Psoas muscle (tissue), 7 donors: ENCODE measurements at regions not wholly inside any gene's neighbourhood (a gene's known extent, or its start where the extent isn't known, plus 50 kb on each side); places are given as distances from the start of the nearest gene placed in this dataset.

Source experiments
- ATAC-seq, 4 donors: fragments of 200-7000 bp; cut with Tn5 transposase; one replicate each; pipeline ENCODE4 v1.9.1; 2020; ENCODE audit warnings: moderate library complexity in 3 of 4, mild to moderate bottlenecking in 2 of 4
- DNase-seq, 2 donors: peaks; one replicate each; pipeline ENCODE4 v3.0.0-alpha.2; 2020
- H3K27ac ChIP-seq: fragments of 200-600 bp; one replicate; pipeline ENCODE4 v1.8.0; 2022
- H3K27me3 ChIP-seq, 3 donors: fragments of 200-600 bp in 1 of 3; one replicate each; pipeline versions ENCODE4 v1.6.1 to v1.8.0; 2013 to 2022; ENCODE audit warnings: low read length in 2 of 3, mild to moderate bottlenecking in 2 of 3, moderate library complexity in 1 of 3; ENCODE audit not compliant: insufficient read depth in 3 of 3
- H3K36me3 ChIP-seq, 2 donors: fragments of 200-600 bp in 1 of 2; one replicate each; pipeline versions ENCODE4 v1.6.1 to v1.8.0; 2013 to 2022; ENCODE audit warnings: low read depth in 1 of 2, mild to moderate bottlenecking in 1 of 2, moderate library complexity in 1 of 2; ENCODE audit not compliant: insufficient read depth in 1 of 2
- H3K4me1 ChIP-seq: fragments of 200-600 bp; one replicate; pipeline ENCODE4 v1.8.0; 2022
- H3K4me3 ChIP-seq: fragments of 200-600 bp; one replicate; pipeline ENCODE4 v1.8.0; 2022; ENCODE audit warnings: mild to moderate bottlenecking
- H3K9me3 ChIP-seq: fragments of 200-600 bp; one replicate; pipeline ENCODE4 v1.8.0; 2022
- CTCF ChIP-seq: fragments of 200-600 bp; IDR thresholded peaks from one replicate; pipeline ENCODE4 v1.8.0; 2022; ENCODE audit warnings: antibody characterized with exemption
- WGBS, 3 donors: extraction: QIAGEN DNeasy Blood & Tissue Kit; methylation state at CpG; one replicate each; pipeline versions ENCODE4 v1.1.6 to v1.1.7; 2013; 5-methylcytosine and 5-hydroxymethylcytosine counted together
- intact Hi-C, 2 donors: fragments of 100-400 bp; cut with DNase I; formaldehyde crosslinking; loops; one replicate each; pipeline versions ENCODE4 v1.11.0 to v1.14.2; 2022
- donor health status: healthy with polysubstance abuse.
- donor health status: DM: no; HTN: no; CAD: no; lungs with moderate emphysema.
- donor health status: Bipolar disorder and iron deficiency.
- donor health status: healthy.
- donor health status: DM: yes; HTN: yes; CAD: no.
- donor health status: DM: no; HTN: no; CAD: no.
- donor health status: DM: yes; HTN: yes; CAD: no.

- H3K27ac ChIP-seq = no peak overlapping the region
- no peak for TF ChIP-seq CTCF
- no peak for DNase-seq
- peaks cover 0 to 79% (median 16%) of the 10 kb centered on the region in 3 donors for H3K27me3 ChIP-seq
- no peak for ATAC-seq
- intact Hi-C loops = no loop called here
- WGBS, 3 donors = 36 to 55% (median 47%) methylated on average over 6 of the region's 6 CpGs
- no peak overlapping the region for H3K4me3 ChIP-seq
- no peaks in the 10 kb centered on the region for H3K4me1 ChIP-seq
- H3K9me3 ChIP-seq = no peaks in the 10 kb centered on the region
- H3K36me3 ChIP-seq = no peaks in the 10 kb centered on the region
Observed at GRCh38 chr17:79374807-79375206, 236.0 kb downstream of the RBFOX3 start.

GRCh38 chr17:79374087-79374689 lies 236.7 kb downstream of the RBFOX3 start:
- 60 to 62% (median 60%) methylated on average over 22 of the region's 22 CpGs for WGBS, 3 donors
- H3K9me3 ChIP-seq = no peaks in the 10 kb centered on the region
- H3K36me3 ChIP-seq = no peaks in the 10 kb centered on the region
- DNase-seq (no peak), ATAC-seq (no peak)
- H3K4me3 ChIP-seq = no peak overlapping the region
- peaks cover 0 to 79% (median 12%) of the 10 kb centered on the region in 3 donors for H3K27me3 ChIP-seq
- H3K4me1 ChIP-seq = no peaks in the 10 kb centered on the region
- intact Hi-C loops = no loop called here
- no peak overlapping the region for H3K27ac ChIP-seq
- TF ChIP-seq CTCF = no peak

- no peak for TF ChIP-seq CTCF
- intact Hi-C loops = no loop called here
- whole genome bisulfite sequencing, 3 donors = 50 to 57% (median 56%) methylated on average over 16 of the region's 16 CpGs
- no peak for DNase-seq
- Histone ChIP-seq H3K9me3 (no peaks in the 10 kb centered on the region), H3K4me3 (no peak overlapping the region), H3K27me3 (peaks cover 0 to 79% (median 9%) of the 10 kb centered on the region in 3 donors), H3K4me1 (no peaks in the 10 kb centered on the region), H3K36me3 (no peaks in the 10 kb centered on the region), H3K27ac (no peak overlapping the region)
- ATAC-seq = no peak
Observed at GRCh38 chr17:79372470-79373238, 238.2 kb downstream of the RBFOX3 start.

- WGBS, 3 donors = 51 to 69% (median 55%) methylated on average over 14 to 15 of the region's 15 CpGs
- Histone ChIP-seq H3K27ac (no peak overlapping the region), H3K4me3 (no peak overlapping the region), H3K4me1 (no peaks in the 10 kb centered on the region), H3K27me3 (peaks cover 0 to 79% (median 9%) of the 10 kb centered on the region in 3 donors), H3K36me3 (no peaks in the 10 kb centered on the region), H3K9me3 (no peaks in the 10 kb centered on the region)
- intact Hi-C loops = no loop called here
- ATAC-seq (no peak), DNase-seq (no peak)
- TF ChIP-seq CTCF = no peak
Observed at GRCh38 chr17:79371984-79372383, 238.9 kb downstream of the RBFOX3 start.
